ENCODE measurements at regions not wholly inside any gene's neighbourhood (a gene's known extent, or its start where the extent isn't known, plus 50 kb on each side); places are given as distances from the start of the nearest gene placed in this dataset.

GRCh38 chr2:49827366-49827765 lies 673.1 kb upstream of the FSHR start:
- H3K27ac ChIP-seq (replicated peaks) = no peak overlapping the region
- H3K4me3 ChIP-seq (replicated peaks; ENCODE audit: insufficient read depth, low read length) = no peak overlapping the region
- H3K27me3 ChIP-seq (ENCODE audit: insufficient read depth, poor library complexity, severe bottlenecking) = no peaks in the 10 kb centered on the region
- TF ChIP-seq REST (IDR thresholded peaks at IDR 0.05; ENCODE audit: insufficient replicate concordance, low read depth) (no peak), SPI1 (IDR thresholded peaks at IDR 0.05; ENCODE audit: borderline replicate concordance, low read depth) (no peak), GABPA (IDR thresholded peaks at IDR 0.05; ENCODE audit: low read depth) (no peak), POLR2AphosphoS5 (IDR thresholded peaks at IDR 0.05; ENCODE audit: low read depth) (no peak), CTCF (IDR thresholded peaks at IDR 0.05; ENCODE audit: insufficient read depth, low read length) (no peak)
- no peak for DNase-seq (ENCODE audit: low read depth in 1 of 2, low spot score in 1 of 2)

- no peak for TF ChIP-seq POLR2AphosphoS5 (IDR thresholded peaks at IDR 0.05; ENCODE audit: low read depth)
- no peak for TF ChIP-seq CTCF (IDR thresholded peaks at IDR 0.05; ENCODE audit: insufficient read depth, low read length)
- TF ChIP-seq REST (IDR thresholded peaks at IDR 0.05; ENCODE audit: insufficient replicate concordance, low read depth) = no peak
- TF ChIP-seq SPI1 (IDR thresholded peaks at IDR 0.05; ENCODE audit: borderline replicate concordance, low read depth) = no peak
- no peak for TF ChIP-seq GABPA (IDR thresholded peaks at IDR 0.05; ENCODE audit: low read depth)
- DNase-seq (ENCODE audit: low read depth in 1 of 2, low spot score in 1 of 2) = no peak
Measured at GRCh38 chr2:49813208-49813607, 658.9 kb upstream of the FSHR start.

GRCh38 chr2:49812730-49813129 lies 658.4 kb upstream of the FSHR start:
- TF ChIP-seq POLR2AphosphoS5 (IDR thresholded peaks at IDR 0.05; ENCODE audit: low read depth) (no peak), GABPA (IDR thresholded peaks at IDR 0.05; ENCODE audit: low read depth) (no peak), SPI1 (IDR thresholded peaks at IDR 0.05; ENCODE audit: borderline replicate concordance, low read depth) (no peak)
- no peaks in the 10 kb centered on the region for H3K27me3 ChIP-seq (ENCODE audit: insufficient read depth, poor library complexity, severe bottlenecking)

More at GRCh38 chr2:49813208-49813607, 658.9 kb upstream of the FSHR start:
- H3K4me3 ChIP-seq (replicated peaks; ENCODE audit: insufficient read depth, low read length) = no peak overlapping the region
- H3K27me3 ChIP-seq (ENCODE audit: insufficient read depth, poor library complexity, severe bottlenecking) = no peaks in the 10 kb centered on the region
- H3K27ac ChIP-seq (replicated peaks) = no peak overlapping the region

GRCh38 chr2:49811502-49811901 lies 657.2 kb upstream of the FSHR start:
- no peak overlapping the region for H3K4me3 ChIP-seq (replicated peaks; ENCODE audit: insufficient read depth, low read length)
- DNase-seq (ENCODE audit: low read depth in 1 of 2, low spot score in 1 of 2) = no peak
- no peak for TF ChIP-seq CTCF (IDR thresholded peaks at IDR 0.05; ENCODE audit: insufficient read depth, low read length)
- no peak for TF ChIP-seq REST (IDR thresholded peaks at IDR 0.05; ENCODE audit: insufficient replicate concordance, low read depth)
- no peak for TF ChIP-seq GABPA (IDR thresholded peaks at IDR 0.05; ENCODE audit: low read depth)
- no peak for TF ChIP-seq POLR2AphosphoS5 (IDR thresholded peaks at IDR 0.05; ENCODE audit: low read depth)
- no peak for TF ChIP-seq SPI1 (IDR thresholded peaks at IDR 0.05; ENCODE audit: borderline replicate concordance, low read depth)
- no peaks in the 10 kb centered on the region for H3K27me3 ChIP-seq (ENCODE audit: insufficient read depth, poor library complexity, severe bottlenecking)
- H3K27ac ChIP-seq (replicated peaks) = no peak overlapping the region

More at GRCh38 chr2:49812730-49813129, 658.4 kb upstream of the FSHR start:
- no peak for DNase-seq (ENCODE audit: low read depth in 1 of 2, low spot score in 1 of 2)
- H3K27ac ChIP-seq (replicated peaks) = no peak overlapping the region
- no peak overlapping the region for H3K4me3 ChIP-seq (replicated peaks; ENCODE audit: insufficient read depth, low read length)
